Smooth muscle cell (in vitro differentiated cells): ENCODE measurements at regions not wholly inside any gene's neighbourhood (a gene's known extent, or its start where the extent isn't known, plus 50 kb on each side); places are given as distances from the start of the nearest gene placed in this dataset.

Experiments used
- DNase-seq: peaks from one replicate; lab custom pipeline; 2025; ENCODE audit not compliant: unreplicated experiment; lab: John Stamatoyannopoulos, UW
- H2AFZ ChIP-seq: fragments of 200-600 bp; sonication (generic); 2 replicates; pipeline ENCODE4 v1.6.0; 2016; ENCODE audit warnings: antibody characterized with exemption, low read depth, mild to moderate bottlenecking
- H3F3A ChIP-seq: fragments of 200-600 bp; sonication (generic); 2 replicates; pipeline ENCODE4 v1.6.0; 2017; ENCODE audit warnings: antibody characterized with exemption, low read depth
- H3K27ac ChIP-seq: fragments of 200-600 bp; sonication (generic); 2 replicates; pipeline ENCODE4 v1.5.1; 2016; ENCODE audit warnings: low read depth, mild to moderate bottlenecking
- H3K27me3 ChIP-seq: fragments of 200-600 bp; sonication (generic); 2 replicates; pipeline ENCODE4 v1.6.1; 2016; ENCODE audit warnings: low read depth, mild to moderate bottlenecking
- H3K36me3 ChIP-seq: fragments of 200-600 bp; sonication (generic); 2 replicates; pipeline ENCODE4 v1.5.1; 2016; ENCODE audit warnings: low read depth
- H3K4me1 ChIP-seq: fragments of 200-600 bp; sonication (generic); 2 replicates; pipeline ENCODE4 v1.5.1; 2016; ENCODE audit warnings: low read depth
- H3K4me2 ChIP-seq: fragments of 200-600 bp; sonication (generic); 2 replicates; pipeline ENCODE4 v1.6.0; 2016; ENCODE audit warnings: mild to moderate bottlenecking
- H3K4me3 ChIP-seq: fragments of 200-600 bp; sonication (generic); 2 replicates; pipeline ENCODE4 v1.5.1; 2016; ENCODE audit warnings: mild to moderate bottlenecking
- H3K79me2 ChIP-seq: fragments of 200-600 bp; sonication (generic); 2 replicates; pipeline ENCODE4 v1.6.0; 2016; ENCODE audit warnings: low read depth, mild to moderate bottlenecking
- H3K9ac ChIP-seq: fragments of 200-600 bp; sonication (generic); 2 replicates; pipeline ENCODE4 v1.6.0; 2016; ENCODE audit warnings: low read depth
- H3K9me3 ChIP-seq: fragments of 200-600 bp; sonication (generic); replicated peaks from 2 replicates; pipeline ENCODE4 v1.5.1; 2016; ENCODE audit warnings: low read depth
- H4K20me1 ChIP-seq: fragments of 200-600 bp; sonication (generic); 2 replicates; pipeline ENCODE4 v1.6.0; 2016; ENCODE audit warnings: low read depth
- WGBS: methylation state at CpG from one replicate; pipeline ENCODE4 v1.1.7; 2016; ENCODE audit warnings: low lambda C conversion rate; 5-methylcytosine and 5-hydroxymethylcytosine counted together
- TF ChIP-seq, protein P1 (sequence below): fragments of 200-600 bp; sonication (generic); IDR thresholded peaks from 2 replicates; pipeline ENCODE4 v1.5.1; 2017; ENCODE audit warnings: borderline replicate concordance, mild to moderate bottlenecking, antibody characterized with exemption; ENCODE audit not compliant: insufficient read depth, poor library complexity, severe bottlenecking

DNA sequence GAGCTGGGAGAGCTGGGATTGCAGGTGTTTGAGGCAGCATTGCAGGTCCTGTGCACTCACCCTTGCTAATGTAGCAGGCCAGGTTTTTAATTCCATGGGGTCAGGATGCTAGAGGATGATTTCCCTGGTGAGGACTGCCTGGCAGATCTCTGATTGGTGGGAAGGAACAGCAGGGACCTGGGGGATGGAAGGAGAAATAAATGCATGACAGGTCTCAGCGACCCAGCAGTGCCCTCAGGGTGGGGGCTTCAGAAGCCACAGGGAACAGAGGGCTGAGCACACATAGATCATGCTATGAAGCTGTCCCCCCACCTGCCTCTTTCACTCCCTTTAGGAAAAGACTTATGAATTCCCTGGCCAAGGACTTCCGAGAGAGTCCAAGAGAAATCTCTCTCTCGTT, 255.5 kb upstream of the N4BP1 start:
- DNase-seq: no peak
- no peaks in the 10 kb centered on the region for H3K4me1 ChIP-seq
- no peak overlapping the region for H3K4me3 ChIP-seq
- no peak overlapping the region for H3K4me2 ChIP-seq
- H3K9me3 ChIP-seq: no peaks in the 10 kb centered on the region
- no peak overlapping the region for H3K9ac ChIP-seq
- no peak overlapping the region for H3K27ac ChIP-seq
- H2AFZ ChIP-seq: no peak overlapping the region
- TF ChIP-seq, protein P1, sequence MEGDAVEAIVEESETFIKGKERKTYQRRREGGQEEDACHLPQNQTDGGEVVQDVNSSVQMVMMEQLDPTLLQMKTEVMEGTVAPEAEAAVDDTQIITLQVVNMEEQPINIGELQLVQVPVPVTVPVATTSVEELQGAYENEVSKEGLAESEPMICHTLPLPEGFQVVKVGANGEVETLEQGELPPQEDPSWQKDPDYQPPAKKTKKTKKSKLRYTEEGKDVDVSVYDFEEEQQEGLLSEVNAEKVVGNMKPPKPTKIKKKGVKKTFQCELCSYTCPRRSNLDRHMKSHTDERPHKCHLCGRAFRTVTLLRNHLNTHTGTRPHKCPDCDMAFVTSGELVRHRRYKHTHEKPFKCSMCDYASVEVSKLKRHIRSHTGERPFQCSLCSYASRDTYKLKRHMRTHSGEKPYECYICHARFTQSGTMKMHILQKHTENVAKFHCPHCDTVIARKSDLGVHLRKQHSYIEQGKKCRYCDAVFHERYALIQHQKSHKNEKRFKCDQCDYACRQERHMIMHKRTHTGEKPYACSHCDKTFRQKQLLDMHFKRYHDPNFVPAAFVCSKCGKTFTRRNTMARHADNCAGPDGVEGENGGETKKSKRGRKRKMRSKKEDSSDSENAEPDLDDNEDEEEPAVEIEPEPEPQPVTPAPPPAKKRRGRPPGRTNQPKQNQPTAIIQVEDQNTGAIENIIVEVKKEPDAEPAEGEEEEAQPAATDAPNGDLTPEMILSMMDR: no peak
- no peaks in the 10 kb centered on the region for H3F3A ChIP-seq
- WGBS: 68% methylated on average over 3 of the region's 3 CpGs
- no peaks in the 10 kb centered on the region for H3K36me3 ChIP-seq
- H4K20me1 ChIP-seq: no peaks in the 10 kb centered on the region
- no peaks in the 10 kb centered on the region for H3K79me2 ChIP-seq
- no peaks in the 10 kb centered on the region for H3K27me3 ChIP-seq

DNA sequence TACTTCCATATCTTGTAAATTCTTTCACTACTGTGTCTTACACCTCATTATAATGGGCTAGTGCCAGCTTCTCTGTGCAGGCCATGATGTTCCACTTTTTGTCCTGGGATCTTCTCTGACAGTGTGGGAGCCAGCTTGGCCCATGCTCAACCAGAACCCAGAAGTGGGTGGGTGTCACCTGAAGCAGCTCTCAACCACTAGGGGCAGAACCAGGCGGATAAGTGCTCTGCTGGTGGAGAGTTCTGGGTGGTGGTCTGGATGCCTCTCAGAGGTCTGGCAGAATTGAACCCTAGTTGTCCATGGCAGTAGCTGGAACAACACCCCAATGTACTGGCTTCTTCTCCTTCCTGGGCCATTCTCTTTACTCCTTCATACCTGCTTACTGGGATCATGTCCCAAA, 254.1 kb upstream of the N4BP1 start:
- TF ChIP-seq, protein P1: no peak
- H3K79me2 ChIP-seq: no peaks in the 10 kb centered on the region
- H3K27ac ChIP-seq: no peak overlapping the region
- H3K9me3 ChIP-seq: no peaks in the 10 kb centered on the region
- H3K27me3 ChIP-seq: no peaks in the 10 kb centered on the region
- H3K9ac ChIP-seq: no peak overlapping the region
- DNase-seq: no peak
- H3F3A ChIP-seq: no peaks in the 10 kb centered on the region
- H3K4me2 ChIP-seq: no peak overlapping the region
- no peak overlapping the region for H3K4me3 ChIP-seq
- no peak overlapping the region for H2AFZ ChIP-seq
- no peaks in the 10 kb centered on the region for H4K20me1 ChIP-seq
- H3K36me3 ChIP-seq: no peaks in the 10 kb centered on the region
- WGBS: 100% methylated on average over 1 of the region's 1 CpG
- no peaks in the 10 kb centered on the region for H3K4me1 ChIP-seq

DNA sequence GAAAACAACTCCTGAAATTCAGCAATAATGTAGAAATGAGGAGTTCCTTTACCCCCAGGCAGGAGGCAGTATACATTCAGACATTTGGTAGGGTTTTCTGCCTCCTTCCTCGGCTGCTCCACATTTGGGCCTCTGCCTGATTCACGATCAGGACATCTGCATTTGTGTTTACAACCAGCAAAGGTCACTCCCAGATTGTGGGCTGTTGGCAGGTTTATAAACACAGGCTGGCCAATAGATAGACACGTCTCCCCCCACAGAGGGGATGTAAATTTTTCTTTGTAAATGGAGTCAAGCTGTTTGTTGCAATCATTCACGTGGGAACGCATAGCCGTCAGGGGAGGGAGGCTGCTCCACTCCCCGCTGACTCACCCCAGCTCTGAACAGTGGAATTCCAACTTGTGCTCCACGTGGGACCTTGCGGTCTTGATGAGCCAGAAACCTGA, 252.1 kb upstream of the N4BP1 start:
- no peak for DNase-seq
- Histone ChIP-seq H2AFZ (no peak overlapping the region), H3K27me3 (no peaks in the 10 kb centered on the region), H3K27ac (no peak overlapping the region), H3K79me2 (no peaks in the 10 kb centered on the region), H3K4me2 (no peak overlapping the region), H3K4me1 (no peaks in the 10 kb centered on the region), H3K36me3 (no peaks in the 10 kb centered on the region), H4K20me1 (no peaks in the 10 kb centered on the region), H3K9ac (no peak overlapping the region), H3K9me3 (no peaks in the 10 kb centered on the region), H3K4me3 (no peak overlapping the region), H3F3A (no peaks in the 10 kb centered on the region)
- TF ChIP-seq, protein P1: peak; percentile 35
- 24% methylated on average over 9 of the region's 9 CpGs for WGBS

DNA sequence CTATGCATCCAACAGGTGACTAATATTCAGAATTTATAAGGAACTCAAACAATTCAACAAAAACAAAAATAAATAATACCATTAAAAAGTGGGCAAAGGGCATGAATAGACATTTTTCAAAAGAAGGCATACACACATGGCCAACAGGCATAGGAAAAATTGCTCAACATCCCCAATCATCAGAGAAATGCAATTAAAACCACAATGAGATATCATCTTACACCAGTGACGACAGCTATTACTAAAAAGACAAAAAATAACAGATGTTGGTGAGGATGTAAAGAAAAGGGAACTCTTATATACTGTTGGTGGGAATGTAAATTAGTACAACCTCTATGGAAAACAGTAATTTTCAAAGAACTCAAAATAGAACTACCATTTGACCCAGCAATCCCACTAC, 250.4 kb upstream of the N4BP1 start:
- no peak for DNase-seq
- Histone ChIP-seq H3K36me3 (no peaks in the 10 kb centered on the region), H3F3A (no peaks in the 10 kb centered on the region), H3K4me3 (no peak overlapping the region), H3K4me1 (no peaks in the 10 kb centered on the region), H3K9ac (no peak overlapping the region), H3K9me3 (no peaks in the 10 kb centered on the region), H4K20me1 (no peaks in the 10 kb centered on the region), H3K79me2 (no peaks in the 10 kb centered on the region), H3K27me3 (no peaks in the 10 kb centered on the region), H3K27ac (no peak overlapping the region), H2AFZ (no peak overlapping the region), H3K4me2 (no peak overlapping the region)
- WGBS: 84% methylated on average over 1 of the region's 1 CpG
- TF ChIP-seq, protein P1: no peak
